GM12874 (cell line): ENCODE measurements at regions not wholly inside any gene's neighbourhood (a gene's known extent, or its start where the extent isn't known, plus 50 kb on each side); places are given as distances from the start of the nearest gene placed in this dataset.

Experiments
- CTCF ChIP-seq: IDR thresholded peaks from 2 replicates; pipeline ENCODE4 v1.5.1; 2011; ENCODE audit warnings: low read depth, mild to moderate bottlenecking, control low read depth, low read length, moderate library complexity; ENCODE audit not compliant: insufficient read depth

GRCh38 chr13:79695754-79696153 is 214.8 kb downstream of the NDFIP2 start:
- TF ChIP-seq CTCF: no peak

GRCh38 chr13:79692846-79693245 is 211.9 kb downstream of the NDFIP2 start:
- no peak for TF ChIP-seq CTCF

- no peak for TF ChIP-seq CTCF
These were observed 210.9 kb downstream of the NDFIP2 start for GRCh38 chr13:79691826-79692225.

- TF ChIP-seq CTCF: no peak
These were observed 207.8 kb downstream of the NDFIP2 start for GRCh38 chr13:79688741-79689140.

- no peak for TF ChIP-seq CTCF
These were observed 205.5 kb downstream of the NDFIP2 start for GRCh38 chr13:79686441-79686840.

GRCh38 chr13:79684371-79684770 is 203.4 kb downstream of the NDFIP2 start:
- TF ChIP-seq CTCF: no peak

- TF ChIP-seq CTCF: no peak
These were observed 201.2 kb downstream of the NDFIP2 start for GRCh38 chr13:79682164-79682563.

GRCh38 chr13:79681069-79681468 is 200.1 kb downstream of the NDFIP2 start:
- TF ChIP-seq CTCF: no peak
